ENCODE measurements at regions not wholly inside any gene's neighbourhood (a gene's known extent, or its start where the extent isn't known, plus 50 kb on each side); places are given as distances from the start of the nearest gene placed in this dataset.

DNA sequence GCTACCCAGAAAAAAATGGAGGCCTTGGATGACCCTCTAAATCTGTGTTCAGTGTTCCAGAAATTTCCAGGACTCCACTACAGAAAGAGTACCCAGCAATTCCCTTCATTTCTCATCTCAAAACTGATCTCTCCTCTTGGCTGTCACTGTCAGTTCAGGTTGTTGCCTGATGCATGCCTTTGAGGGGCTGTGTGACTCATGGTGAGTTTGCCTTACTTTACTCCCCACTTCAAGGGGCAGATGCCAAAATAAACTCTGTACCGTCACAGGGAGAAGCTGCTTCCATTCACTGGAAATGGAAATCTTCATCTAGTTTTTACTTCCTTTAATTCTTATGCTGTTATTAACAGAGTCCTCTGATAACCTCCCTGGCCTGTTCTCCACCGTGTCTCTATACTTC lies 1075.0 kb downstream of the DIAPH3 start:
- Histone ChIP-seq H3K27me3 (replicated peaks; ENCODE audit: insufficient read depth) (no peaks in the 10 kb centered on the region), H3K36me3 (no peaks in the 10 kb centered on the region), H3K4me3 (no peak overlapping the region), H3K27ac (no peak overlapping the region), H3K4me1 (ENCODE audit: control insufficient read depth in 1 of 2, low read depth in 2 of 2) (no peaks in the 10 kb centered on the region), H3K9me3 (no peaks in the 10 kb centered on the region)
- DNase-seq (ENCODE audit: low spot score) (no peak), ATAC-seq (ENCODE audit: insufficient number of reproducible peaks, low FRiP score, low read depth) (no peak)
- TF ChIP-seq, protein P1, sequence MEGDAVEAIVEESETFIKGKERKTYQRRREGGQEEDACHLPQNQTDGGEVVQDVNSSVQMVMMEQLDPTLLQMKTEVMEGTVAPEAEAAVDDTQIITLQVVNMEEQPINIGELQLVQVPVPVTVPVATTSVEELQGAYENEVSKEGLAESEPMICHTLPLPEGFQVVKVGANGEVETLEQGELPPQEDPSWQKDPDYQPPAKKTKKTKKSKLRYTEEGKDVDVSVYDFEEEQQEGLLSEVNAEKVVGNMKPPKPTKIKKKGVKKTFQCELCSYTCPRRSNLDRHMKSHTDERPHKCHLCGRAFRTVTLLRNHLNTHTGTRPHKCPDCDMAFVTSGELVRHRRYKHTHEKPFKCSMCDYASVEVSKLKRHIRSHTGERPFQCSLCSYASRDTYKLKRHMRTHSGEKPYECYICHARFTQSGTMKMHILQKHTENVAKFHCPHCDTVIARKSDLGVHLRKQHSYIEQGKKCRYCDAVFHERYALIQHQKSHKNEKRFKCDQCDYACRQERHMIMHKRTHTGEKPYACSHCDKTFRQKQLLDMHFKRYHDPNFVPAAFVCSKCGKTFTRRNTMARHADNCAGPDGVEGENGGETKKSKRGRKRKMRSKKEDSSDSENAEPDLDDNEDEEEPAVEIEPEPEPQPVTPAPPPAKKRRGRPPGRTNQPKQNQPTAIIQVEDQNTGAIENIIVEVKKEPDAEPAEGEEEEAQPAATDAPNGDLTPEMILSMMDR (IDR thresholded peaks at IDR 0.05) = no peak

DNA sequence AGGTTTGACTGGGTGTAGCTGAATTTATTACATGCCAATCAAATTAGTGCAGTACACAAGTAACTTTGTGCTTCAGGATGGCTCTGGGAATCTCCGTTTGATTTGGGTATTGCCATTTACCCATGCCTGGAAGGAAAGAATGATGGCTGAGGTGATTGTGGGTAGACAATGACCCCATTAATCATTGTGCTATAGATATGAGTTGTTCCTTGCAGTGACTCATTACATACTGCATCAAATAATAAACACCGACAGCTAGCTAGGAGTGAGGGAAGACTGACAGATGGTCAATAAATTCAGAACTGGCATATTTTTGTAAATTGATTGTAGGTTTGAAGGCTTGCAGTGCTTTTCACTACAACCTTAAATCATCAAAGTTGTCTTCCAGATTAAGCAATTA lies 1069.5 kb downstream of the DIAPH3 start:
- TF ChIP-seq, protein P1 (IDR thresholded peaks at IDR 0.05) = no peak
- ATAC-seq (ENCODE audit: insufficient number of reproducible peaks, low FRiP score, low read depth) (no peak), DNase-seq (ENCODE audit: low spot score) (no peak)
- no peaks in the 10 kb centered on the region for H3K27me3 ChIP-seq (replicated peaks; ENCODE audit: insufficient read depth)
- no peak overlapping the region for H3K27ac ChIP-seq
- H3K36me3 ChIP-seq = no peaks in the 10 kb centered on the region
- H3K9me3 ChIP-seq = no peaks in the 10 kb centered on the region
- H3K4me3 ChIP-seq = no peak overlapping the region
- no peaks in the 10 kb centered on the region for H3K4me1 ChIP-seq (ENCODE audit: control insufficient read depth in 1 of 2, low read depth in 2 of 2)

DNA sequence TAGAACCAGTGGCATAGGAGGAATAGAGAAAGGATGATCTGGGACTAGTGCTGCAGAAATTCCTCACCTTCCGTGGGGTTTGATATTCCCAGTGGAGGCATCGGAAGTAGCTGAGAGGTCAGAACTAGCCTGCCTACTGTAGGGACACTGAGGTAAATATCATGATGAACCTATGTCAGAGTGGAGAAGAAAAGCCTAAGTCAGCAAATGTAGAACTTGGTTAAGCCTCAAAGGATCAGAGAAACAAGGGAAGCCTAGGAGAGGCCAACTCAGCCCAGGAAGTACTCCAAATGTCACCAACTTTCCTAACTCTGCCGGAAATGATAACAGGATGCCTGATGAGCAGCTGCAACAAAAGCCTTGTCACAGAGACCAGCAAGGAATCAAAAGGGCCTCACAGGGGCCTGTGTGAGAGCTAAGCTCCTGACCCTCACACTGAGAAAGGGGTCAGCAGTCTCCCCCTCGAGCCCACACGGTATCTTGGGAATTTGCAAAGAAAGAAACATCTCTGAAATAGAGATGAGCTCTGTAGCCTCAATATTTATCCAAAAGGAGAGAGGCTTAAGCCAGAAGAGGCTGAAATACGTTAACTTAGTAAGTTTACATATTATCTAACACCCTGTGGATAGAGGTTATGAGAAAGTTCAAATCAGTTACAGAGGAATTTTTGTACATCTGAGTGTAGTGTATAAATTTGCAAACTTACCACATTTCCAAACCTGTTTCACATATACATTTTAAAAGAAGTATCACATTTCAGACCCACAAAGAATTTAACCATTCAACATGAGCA lies 1064.3 kb downstream of the DIAPH3 start:
- Histone ChIP-seq H3K27me3 (replicated peaks; ENCODE audit: insufficient read depth) (no peaks in the 10 kb centered on the region), H3K27ac (no peak overlapping the region), H3K9me3 (no peaks in the 10 kb centered on the region), H3K36me3 (no peaks in the 10 kb centered on the region), H3K4me3 (no peak overlapping the region), H3K4me1 (ENCODE audit: control insufficient read depth in 1 of 2, low read depth in 2 of 2) (no peaks in the 10 kb centered on the region)
- TF ChIP-seq, protein P1 (IDR thresholded peaks at IDR 0.05) = no peak
- no peak for DNase-seq (ENCODE audit: low spot score)
- ATAC-seq (ENCODE audit: insufficient number of reproducible peaks, low FRiP score, low read depth) = no peak

DNA sequence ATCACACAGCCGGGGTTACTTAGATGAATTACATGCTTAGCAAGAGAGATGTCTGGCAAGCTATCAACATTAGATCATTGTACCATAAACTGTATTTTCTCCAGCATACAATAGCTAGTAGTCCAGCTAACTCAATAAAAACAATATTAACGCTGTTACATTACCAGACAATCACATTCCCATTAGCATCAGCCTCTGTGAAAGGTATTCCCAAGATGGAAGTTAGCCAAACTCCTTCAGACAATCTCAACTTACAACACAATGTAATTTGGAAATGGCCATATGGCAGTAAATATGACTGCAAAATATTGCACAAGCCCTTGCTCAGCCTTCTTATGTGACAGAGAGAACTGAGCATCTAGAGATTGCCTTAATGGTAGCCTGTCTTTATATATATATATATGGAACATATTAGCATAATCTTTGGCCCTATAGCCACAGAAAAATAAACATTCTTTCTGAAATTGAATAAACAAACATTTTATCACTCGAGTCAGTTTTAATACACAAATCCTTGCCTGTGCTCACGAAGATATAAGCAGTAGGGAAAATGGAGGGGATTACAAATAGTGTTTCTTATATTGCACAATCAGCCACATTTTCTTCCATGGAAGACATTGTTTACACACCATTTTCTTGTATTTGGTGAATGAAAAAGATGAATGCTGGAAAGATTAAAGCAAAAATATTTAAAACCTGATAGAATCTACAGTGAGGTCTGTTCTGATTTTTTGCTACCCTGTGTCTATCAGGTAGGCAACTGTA lies 1060.5 kb downstream of the DIAPH3 start:
- H3K27me3 ChIP-seq (replicated peaks; ENCODE audit: insufficient read depth) = no peaks in the 10 kb centered on the region
- H3K4me1 ChIP-seq (ENCODE audit: control insufficient read depth in 1 of 2, low read depth in 2 of 2) = no peaks in the 10 kb centered on the region
- no peak for ATAC-seq (ENCODE audit: insufficient number of reproducible peaks, low FRiP score, low read depth)
- H3K27ac ChIP-seq = no peak overlapping the region
- no peak for DNase-seq (ENCODE audit: low spot score)
- no peak overlapping the region for H3K4me3 ChIP-seq
- no peaks in the 10 kb centered on the region for H3K9me3 ChIP-seq
- TF ChIP-seq, protein P1 (IDR thresholded peaks at IDR 0.05) = no peak
- H3K36me3 ChIP-seq = no peaks in the 10 kb centered on the region

DNA sequence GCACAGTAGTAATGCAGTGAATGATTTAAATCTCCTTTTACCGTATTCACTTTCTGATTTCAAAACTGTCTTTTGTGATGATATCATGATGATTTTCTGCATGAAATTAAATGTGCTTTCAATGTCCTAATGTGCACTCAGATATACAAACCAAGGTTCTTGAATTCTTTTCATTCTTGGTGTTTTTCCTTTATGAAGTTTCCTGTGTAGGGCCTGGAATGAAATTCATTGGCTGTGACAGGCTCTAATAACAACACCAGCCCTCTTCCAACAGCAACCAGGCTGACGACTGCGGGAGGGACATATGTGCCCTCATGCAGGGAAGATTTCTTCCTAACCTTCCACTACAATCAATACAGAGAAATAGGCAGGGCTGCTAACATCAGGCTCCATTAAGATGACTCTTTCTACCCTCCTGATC lies 1052.0 kb downstream of the DIAPH3 start:
- Histone ChIP-seq H3K4me1 (ENCODE audit: control insufficient read depth in 1 of 2, low read depth in 2 of 2) (peaks cover 0 to 8% of the 10 kb centered on the region in 2 donors), H3K27me3 (replicated peaks; ENCODE audit: insufficient read depth) (no peaks in the 10 kb centered on the region), H3K36me3 (no peaks in the 10 kb centered on the region), H3K27ac (no peak overlapping the region), H3K4me3 (no peak overlapping the region), H3K9me3 (no peaks in the 10 kb centered on the region)
- TF ChIP-seq, protein P1 (IDR thresholded peaks at IDR 0.05) = no peak
- DNase-seq (ENCODE audit: low spot score) = no peak
- ATAC-seq (ENCODE audit: insufficient number of reproducible peaks, low FRiP score, low read depth) = no peak

All from thoracic aorta (tissue), 2 donors.